GM12873 (cell line): ENCODE measurements at regions not wholly inside any gene's neighbourhood (a gene's known extent, or its start where the extent isn't known, plus 50 kb on each side); places are given as distances from the start of the nearest gene placed in this dataset.

Source experiments
- CTCF ChIP-seq: IDR thresholded peaks from 2 replicates; pipeline ENCODE4 v1.5.1; 2012; ENCODE audit warnings: low read depth, mild to moderate bottlenecking, moderate library complexity, low read length, control low read depth; ENCODE audit not compliant: insufficient read depth; ENCODE audit errors: missing control alignments

GRCh38 chr5:166594567-166594966, 1696.9 kb upstream of the WWC1 start:
- TF ChIP-seq CTCF, result no peak

DNA sequence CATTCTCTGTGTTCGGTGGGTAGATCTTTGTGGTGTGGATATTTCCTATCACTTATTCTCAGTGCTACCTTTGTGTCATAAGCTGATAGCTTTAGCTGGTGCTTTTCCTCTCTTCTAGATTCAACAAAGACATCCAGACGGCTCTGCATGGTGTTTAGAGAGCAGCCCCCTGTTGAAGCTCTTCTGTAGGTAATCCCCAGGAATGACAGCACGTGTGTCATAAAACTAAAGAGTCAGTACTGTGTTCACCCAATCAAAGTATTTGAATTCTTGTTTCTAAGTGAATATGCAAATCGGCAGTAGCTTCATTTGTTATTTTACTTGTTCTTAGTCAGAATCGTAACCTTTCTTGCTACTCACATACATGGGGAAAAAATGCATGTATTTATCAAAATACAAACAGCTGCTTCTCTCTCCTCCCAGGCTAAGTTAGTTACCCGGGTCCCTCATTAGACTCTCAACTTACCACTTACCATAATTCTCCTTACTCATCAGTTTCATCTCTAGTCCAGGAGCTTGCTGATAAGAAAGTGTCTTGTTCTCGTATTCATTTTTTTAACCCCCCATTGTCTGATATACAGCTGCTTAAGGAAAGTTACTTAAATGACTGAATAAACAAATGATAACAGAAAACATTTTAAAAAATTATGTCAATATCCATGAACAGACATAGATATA, 1696.0 kb upstream of the WWC1 start:
- TF ChIP-seq CTCF, result no peak

- TF ChIP-seq CTCF, result no peak
Observed at GRCh38 chr5:166596043-166596442, 1695.4 kb upstream of the WWC1 start.

DNA sequence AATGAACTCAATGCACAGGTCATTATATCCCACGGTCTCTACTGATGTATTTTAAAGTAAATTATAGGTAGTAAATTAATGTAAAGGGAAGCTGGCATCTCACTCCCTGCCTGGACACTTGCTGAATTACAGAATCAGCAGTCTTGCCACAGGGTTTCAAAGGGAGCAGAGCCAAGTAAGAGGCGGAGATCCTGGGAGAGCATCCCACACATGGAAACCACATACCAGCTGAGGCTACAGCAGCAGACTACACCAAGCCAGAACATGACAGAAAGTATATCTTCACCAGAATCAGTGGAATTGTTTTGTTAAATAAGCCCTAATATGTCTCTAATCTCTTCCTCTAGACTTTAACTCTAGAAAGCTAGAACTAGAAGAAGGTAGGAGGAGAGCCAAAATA, 1689.2 kb upstream of the WWC1 start:
- TF ChIP-seq CTCF, result no peak

- no peak for TF ChIP-seq CTCF
Observed at GRCh38 chr5:166617507-166617906, 1673.9 kb upstream of the WWC1 start.

GRCh38 chr5:166618526-166618925, 1672.9 kb upstream of the WWC1 start:
- no peak for TF ChIP-seq CTCF

GRCh38 chr5:166624573-166624972, 1666.9 kb upstream of the WWC1 start:
- TF ChIP-seq CTCF, result no peak
